ENCODE measurements at regions not wholly inside any gene's neighbourhood (a gene's known extent, or its start where the extent isn't known, plus 50 kb on each side); places are given as distances from the start of the nearest gene placed in this dataset.

DNA sequence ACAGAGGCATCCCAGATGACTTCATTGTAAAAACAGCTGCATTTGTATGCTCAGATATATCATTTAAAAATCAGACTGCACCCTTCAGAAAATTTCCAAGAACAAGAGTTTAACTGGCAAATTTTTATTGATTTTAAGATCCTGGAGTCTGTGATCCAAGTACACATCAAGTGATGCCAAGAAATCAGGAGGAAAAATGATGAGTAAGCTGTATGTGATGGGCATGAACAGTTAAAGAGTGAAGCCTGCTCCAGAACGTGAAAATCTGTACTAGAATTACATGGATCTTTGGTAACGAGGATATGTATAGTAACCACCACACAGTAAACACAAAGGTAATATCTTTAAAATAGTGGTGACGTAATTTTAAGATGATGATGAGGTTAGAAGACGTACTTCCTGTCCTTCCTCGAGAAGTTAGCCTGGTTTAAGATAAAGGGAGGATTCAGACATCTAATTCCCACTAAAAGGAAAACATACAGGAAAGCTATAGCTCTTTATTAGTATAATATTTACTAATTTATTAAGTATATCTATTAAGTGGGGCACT, 1374.3 kb upstream of the DDX18 start:
- POLR2A ChIA-PET = no interaction called here
- no peak overlapping the region for H3K4me3 ChIP-seq (ENCODE audit: low read depth, low read length)
- TF ChIP-seq, protein P1, sequence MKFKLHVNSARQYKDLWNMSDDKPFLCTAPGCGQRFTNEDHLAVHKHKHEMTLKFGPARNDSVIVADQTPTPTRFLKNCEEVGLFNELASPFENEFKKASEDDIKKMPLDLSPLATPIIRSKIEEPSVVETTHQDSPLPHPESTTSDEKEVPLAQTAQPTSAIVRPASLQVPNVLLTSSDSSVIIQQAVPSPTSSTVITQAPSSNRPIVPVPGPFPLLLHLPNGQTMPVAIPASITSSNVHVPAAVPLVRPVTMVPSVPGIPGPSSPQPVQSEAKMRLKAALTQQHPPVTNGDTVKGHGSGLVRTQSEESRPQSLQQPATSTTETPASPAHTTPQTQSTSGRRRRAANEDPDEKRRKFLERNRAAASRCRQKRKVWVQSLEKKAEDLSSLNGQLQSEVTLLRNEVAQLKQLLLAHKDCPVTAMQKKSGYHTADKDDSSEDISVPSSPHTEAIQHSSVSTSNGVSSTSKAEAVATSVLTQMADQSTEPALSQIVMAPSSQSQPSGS (tag by site-specific recombination; IDR thresholded peaks at IDR 0.05; ENCODE audit: low read depth) = 0 out of 2 replicates have a peak, but pooled peaks have one; percentile 18
- TF ChIP-seq ZNF138 (tag by site-specific recombination; IDR thresholded peaks at IDR 0.05; ENCODE audit: borderline replicate concordance) (no peak), GLIS2 (tag by site-specific recombination; IDR thresholded peaks at IDR 0.05) (no peak), ZNF223 (tag by site-specific recombination; IDR thresholded peaks at IDR 0.05) (no peak), ZNF658 (tag by site-specific recombination; IDR thresholded peaks at IDR 0.05) (no peak)
- no peaks in the 10 kb centered on the region for H3K4me1 ChIP-seq (ENCODE audit: control insufficient read depth, insufficient read depth, low read length)
- no peaks in the 10 kb centered on the region for H3K36me3 ChIP-seq (ENCODE audit: control insufficient read depth in 2 of 2, insufficient read depth in 1 of 2, low read length in 2 of 2)
- no peaks in the 10 kb centered on the region for H3K9me3 ChIP-seq (ENCODE audit: control insufficient read depth, insufficient read depth, low read depth, low read length)
- no peak overlapping the region for H3K27ac ChIP-seq (ENCODE audit: extremely low read depth, low read depth, low read length)
- CTCF ChIA-PET = interaction anchor here (0.7 kb wide), 1 partner anchor 32 kb away, joined by 3 read pairs; no protein-coding TSS in a partner anchor

DNA sequence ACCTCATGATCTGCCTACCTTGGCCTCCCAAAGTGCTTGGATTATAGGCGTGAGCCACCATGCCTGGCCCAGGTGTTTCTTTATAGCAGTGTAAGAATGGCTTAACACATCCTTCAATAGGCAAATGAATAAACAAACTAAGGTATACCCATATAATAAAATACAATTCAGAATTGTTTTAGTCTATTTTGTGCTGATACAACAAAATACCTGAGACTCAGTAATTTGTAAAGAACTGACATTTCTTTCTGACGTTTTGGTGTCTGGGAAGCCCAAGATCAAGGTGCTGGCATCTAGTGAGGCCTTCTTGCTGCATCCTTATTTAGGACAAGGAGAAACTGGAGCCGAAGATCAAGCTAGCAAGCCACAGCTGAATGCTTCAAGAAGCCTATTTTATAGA, 1372.1 kb upstream of the DDX18 start:
- no peaks in the 10 kb centered on the region for H3K4me1 ChIP-seq (ENCODE audit: control insufficient read depth, insufficient read depth, low read length)
- no peak overlapping the region for H3K27ac ChIP-seq (ENCODE audit: extremely low read depth, low read depth, low read length)
- ChIA-PET CTCF (no interaction called here), POLR2A (no interaction called here)
- TF ChIP-seq, protein P2, sequence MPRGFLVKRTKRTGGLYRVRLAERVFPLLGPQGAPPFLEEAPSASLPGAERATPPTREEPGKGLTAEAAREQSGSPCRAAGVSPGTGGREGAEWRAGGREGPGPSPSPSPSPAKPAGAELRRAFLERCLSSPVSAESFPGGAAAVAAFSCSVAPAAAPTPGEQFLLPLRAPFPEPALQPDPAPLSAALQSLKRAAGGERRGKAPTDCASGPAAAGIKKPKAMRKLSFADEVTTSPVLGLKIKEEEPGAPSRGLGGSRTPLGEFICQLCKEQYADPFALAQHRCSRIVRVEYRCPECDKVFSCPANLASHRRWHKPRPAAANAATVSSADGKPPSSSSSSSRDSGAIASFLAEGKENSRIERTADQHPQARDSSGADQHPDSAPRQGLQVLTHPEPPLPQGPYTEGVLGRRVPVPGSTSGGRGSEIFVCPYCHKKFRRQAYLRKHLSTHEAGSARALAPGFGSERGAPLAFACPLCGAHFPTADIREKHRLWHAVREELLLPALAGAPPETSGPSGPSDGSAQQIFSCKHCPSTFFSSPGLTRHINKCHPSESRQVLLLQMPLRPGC (tag by site-specific recombination; IDR thresholded peaks at IDR 0.05) = no peak
- TF ChIP-seq SALL2 (tag by site-specific recombination; IDR thresholded peaks at IDR 0.05; ENCODE audit: borderline replicate concordance) (no peak), ZNF394 (tag by site-specific recombination; IDR thresholded peaks at IDR 0.05; ENCODE audit: borderline replicate concordance) (no peak), FEZF1 (tag by site-specific recombination; IDR thresholded peaks at IDR 0.05) (no peak)
- TF ChIP-seq, protein P3, sequence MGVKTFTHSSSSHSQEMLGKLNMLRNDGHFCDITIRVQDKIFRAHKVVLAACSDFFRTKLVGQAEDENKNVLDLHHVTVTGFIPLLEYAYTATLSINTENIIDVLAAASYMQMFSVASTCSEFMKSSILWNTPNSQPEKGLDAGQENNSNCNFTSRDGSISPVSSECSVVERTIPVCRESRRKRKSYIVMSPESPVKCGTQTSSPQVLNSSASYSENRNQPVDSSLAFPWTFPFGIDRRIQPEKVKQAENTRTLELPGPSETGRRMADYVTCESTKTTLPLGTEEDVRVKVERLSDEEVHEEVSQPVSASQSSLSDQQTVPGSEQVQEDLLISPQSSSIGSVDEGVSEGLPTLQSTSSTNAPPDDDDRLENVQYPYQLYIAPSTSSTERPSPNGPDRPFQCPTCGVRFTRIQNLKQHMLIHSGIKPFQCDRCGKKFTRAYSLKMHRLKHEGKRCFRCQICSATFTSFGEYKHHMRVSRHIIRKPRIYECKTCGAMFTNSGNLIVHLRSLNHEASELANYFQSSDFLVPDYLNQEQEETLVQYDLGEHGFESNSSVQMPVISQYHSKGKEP (tag by site-specific recombination; IDR thresholded peaks at IDR 0.05) = no peak
- TF ChIP-seq, protein P4, sequence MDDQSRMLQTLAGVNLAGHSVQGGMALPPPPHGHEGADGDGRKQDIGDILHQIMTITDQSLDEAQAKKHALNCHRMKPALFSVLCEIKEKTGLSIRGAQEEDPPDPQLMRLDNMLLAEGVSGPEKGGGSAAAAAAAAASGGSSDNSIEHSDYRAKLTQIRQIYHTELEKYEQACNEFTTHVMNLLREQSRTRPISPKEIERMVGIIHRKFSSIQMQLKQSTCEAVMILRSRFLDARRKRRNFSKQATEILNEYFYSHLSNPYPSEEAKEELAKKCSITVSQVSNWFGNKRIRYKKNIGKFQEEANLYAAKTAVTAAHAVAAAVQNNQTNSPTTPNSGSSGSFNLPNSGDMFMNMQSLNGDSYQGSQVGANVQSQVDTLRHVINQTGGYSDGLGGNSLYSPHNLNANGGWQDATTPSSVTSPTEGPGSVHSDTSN (CRISPR knock-in tag; IDR thresholded peaks at IDR 0.05) = no peak
- no peak overlapping the region for H3K4me3 ChIP-seq (ENCODE audit: low read depth, low read length)
- H3K36me3 ChIP-seq (ENCODE audit: control insufficient read depth in 2 of 2, insufficient read depth in 1 of 2, low read length in 2 of 2) = no peaks in the 10 kb centered on the region
- no peaks in the 10 kb centered on the region for H3K9me3 ChIP-seq (ENCODE audit: control insufficient read depth, insufficient read depth, low read depth, low read length)

DNA sequence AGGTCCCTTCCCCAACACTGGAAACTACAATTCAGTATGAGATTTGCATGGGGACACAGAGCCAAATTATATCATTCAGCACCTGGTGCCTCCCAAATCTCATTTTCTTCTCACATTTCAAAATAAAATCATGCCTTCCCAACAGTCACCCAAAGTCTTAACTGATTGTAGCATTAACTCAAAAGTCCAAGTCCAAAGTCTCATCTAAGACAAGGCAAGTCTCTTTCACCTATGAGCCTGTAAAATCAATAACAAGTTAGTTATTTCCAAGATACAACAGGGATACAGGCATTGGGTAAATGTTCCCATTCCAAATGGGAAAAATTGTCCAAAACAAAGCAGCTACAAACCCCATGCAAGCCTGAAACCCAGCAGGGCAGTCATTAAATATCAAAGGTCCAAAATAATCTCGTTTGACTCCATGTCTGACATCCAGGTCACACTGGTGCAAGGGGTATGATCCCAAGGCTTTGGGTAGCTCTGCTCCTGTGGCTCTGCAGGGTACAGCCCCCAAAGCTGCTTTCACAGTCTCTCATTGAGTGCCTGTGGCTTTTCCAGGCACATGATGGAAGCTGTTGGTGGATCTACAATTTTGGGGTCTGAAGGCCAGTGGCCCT, 1370.1 kb upstream of the DDX18 start:
- no peaks in the 10 kb centered on the region for H3K4me1 ChIP-seq (ENCODE audit: control insufficient read depth, insufficient read depth, low read length)
- H3K27ac ChIP-seq (ENCODE audit: extremely low read depth, low read depth, low read length) = no peak overlapping the region
- TF ChIP-seq SP3 (tag by site-specific recombination; IDR thresholded peaks at IDR 0.05) = no peak
- TF ChIP-seq, protein P5, sequence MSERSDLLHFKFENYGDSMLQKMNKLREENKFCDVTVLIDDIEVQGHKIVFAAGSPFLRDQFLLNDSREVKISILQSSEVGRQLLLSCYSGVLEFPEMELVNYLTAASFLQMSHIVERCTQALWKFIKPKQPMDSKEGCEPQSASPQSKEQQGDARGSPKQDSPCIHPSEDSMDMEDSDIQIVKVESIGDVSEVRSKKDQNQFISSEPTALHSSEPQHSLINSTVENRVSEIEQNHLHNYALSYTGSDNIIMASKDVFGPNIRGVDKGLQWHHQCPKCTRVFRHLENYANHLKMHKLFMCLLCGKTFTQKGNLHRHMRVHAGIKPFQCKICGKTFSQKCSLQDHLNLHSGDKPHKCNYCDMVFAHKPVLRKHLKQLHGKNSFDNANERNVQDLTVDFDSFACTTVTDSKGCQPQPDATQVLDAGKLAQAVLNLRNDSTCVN (tag by site-specific recombination; optimal IDR thresholded peaks at IDR 0.05) = no peak
- TF ChIP-seq, protein P6, sequence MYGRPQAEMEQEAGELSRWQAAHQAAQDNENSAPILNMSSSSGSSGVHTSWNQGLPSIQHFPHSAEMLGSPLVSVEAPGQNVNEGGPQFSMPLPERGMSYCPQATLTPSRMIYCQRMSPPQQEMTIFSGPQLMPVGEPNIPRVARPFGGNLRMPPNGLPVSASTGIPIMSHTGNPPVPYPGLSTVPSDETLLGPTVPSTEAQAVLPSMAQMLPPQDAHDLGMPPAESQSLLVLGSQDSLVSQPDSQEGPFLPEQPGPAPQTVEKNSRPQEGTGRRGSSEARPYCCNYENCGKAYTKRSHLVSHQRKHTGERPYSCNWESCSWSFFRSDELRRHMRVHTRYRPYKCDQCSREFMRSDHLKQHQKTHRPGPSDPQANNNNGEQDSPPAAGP (tag by site-specific recombination; IDR thresholded peaks at IDR 0.05) = no peak
- TF ChIP-seq ZNF335 (tag by site-specific recombination; conservative IDR thresholded peaks at IDR 0.05) = no peak
- no peak for TF ChIP-seq ZNF169 (tag by site-specific recombination; IDR thresholded peaks at IDR 0.05)
- TF ChIP-seq ZEB2 (tag by site-specific recombination; IDR thresholded peaks at IDR 0.05) = no peak
- TF ChIP-seq MZF1 (tag by site-specific recombination; IDR thresholded peaks at IDR 0.05; ENCODE audit: borderline replicate concordance) = no peak
- TF ChIP-seq ZNF132 (tag by site-specific recombination; IDR thresholded peaks at IDR 0.05; ENCODE audit: borderline replicate concordance) = no peak
- TF ChIP-seq, protein P7, sequence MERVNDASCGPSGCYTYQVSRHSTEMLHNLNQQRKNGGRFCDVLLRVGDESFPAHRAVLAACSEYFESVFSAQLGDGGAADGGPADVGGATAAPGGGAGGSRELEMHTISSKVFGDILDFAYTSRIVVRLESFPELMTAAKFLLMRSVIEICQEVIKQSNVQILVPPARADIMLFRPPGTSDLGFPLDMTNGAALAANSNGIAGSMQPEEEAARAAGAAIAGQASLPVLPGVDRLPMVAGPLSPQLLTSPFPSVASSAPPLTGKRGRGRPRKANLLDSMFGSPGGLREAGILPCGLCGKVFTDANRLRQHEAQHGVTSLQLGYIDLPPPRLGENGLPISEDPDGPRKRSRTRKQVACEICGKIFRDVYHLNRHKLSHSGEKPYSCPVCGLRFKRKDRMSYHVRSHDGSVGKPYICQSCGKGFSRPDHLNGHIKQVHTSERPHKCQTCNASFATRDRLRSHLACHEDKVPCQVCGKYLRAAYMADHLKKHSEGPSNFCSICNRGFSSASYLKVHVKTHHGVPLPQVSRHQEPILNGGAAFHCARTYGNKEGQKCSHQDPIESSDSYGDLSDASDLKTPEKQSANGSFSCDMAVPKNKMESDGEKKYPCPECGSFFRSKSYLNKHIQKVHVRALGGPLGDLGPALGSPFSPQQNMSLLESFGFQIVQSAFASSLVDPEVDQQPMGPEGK (tag by site-specific recombination; IDR thresholded peaks at IDR 0.05) = no peak
- POLR2A ChIA-PET = no interaction called here
- no peaks in the 10 kb centered on the region for H3K9me3 ChIP-seq (ENCODE audit: control insufficient read depth, insufficient read depth, low read depth, low read length)
- H3K36me3 ChIP-seq (ENCODE audit: control insufficient read depth in 2 of 2, insufficient read depth in 1 of 2, low read length in 2 of 2) = no peaks in the 10 kb centered on the region
- no peak overlapping the region for H3K4me3 ChIP-seq (ENCODE audit: low read depth, low read length)
- CTCF ChIA-PET = no interaction called here

Measured in HEK293 (cell line).